ENCODE measurements at regions not wholly inside any gene's neighbourhood (a gene's known extent, or its start where the extent isn't known, plus 50 kb on each side); places are given as distances from the start of the nearest gene placed in this dataset.

DNA sequence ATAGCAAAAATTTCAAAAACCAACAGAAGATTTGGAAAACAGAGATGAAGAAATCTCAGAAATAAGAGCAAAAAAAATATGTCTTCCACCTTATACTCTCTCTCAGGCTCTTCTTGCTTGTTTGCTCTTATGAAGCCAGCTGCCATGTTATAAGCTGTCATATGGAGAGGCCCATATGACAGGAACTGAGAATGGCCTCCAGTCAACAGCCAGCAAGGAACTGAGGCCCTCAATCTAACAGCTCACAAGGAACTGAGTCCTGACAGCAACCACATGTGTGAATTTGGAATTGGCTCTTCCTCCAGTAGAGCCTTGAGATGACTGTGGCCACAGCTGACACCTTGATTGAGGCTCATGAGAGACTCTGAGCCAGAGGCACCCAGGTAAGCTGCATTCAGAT lies 51.3 kb upstream of the MAOA start:
- no peak for DNase-seq (ENCODE audit: low read depth in 1 of 2, low spot score in 1 of 2)
- no peak for TF ChIP-seq JUND (IDR thresholded peaks at IDR 0.05; ENCODE audit: low read depth)
- in situ Hi-C loops (cut with HindIII; ENCODE audit: low pct_unique_long_range_greater_than_20kb, low sequenced_read_pairs) = no loop called here

DNA sequence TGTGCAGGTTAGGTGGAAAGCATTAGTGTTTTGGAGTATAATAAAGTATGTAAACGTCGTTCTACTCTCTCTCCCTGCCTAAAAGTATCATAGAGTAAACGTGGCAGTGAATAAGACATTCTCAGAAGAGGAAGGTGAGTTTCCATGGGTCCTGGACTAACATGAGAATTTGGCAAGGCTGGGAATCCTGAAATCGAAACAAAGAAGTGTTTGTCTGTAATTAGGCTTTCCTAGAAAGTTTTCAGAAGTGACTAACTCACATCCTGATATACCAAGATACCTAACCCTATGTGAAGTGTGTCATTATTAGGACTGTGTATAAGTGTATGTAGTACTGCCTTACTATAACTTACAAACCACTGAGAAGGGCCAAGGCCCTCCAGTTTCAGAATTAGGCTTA lies 50.7 kb upstream of the MAOA start:
- no peak for TF ChIP-seq JUND (IDR thresholded peaks at IDR 0.05; ENCODE audit: low read depth)
- no peak for DNase-seq (ENCODE audit: low read depth in 1 of 2, low spot score in 1 of 2)
- in situ Hi-C loops (cut with HindIII; ENCODE audit: low pct_unique_long_range_greater_than_20kb, low sequenced_read_pairs) = no loop called here

All from T47D (cell line).